Neutrophil (primary cell): ENCODE measurements at regions not wholly inside any gene's neighbourhood (a gene's known extent, or its start where the extent isn't known, plus 50 kb on each side); places are given as distances from the start of the nearest gene placed in this dataset.

ENCODE experiments used
- H3K27ac ChIP-seq: fragments of 200-600 bp; sonication (generic); 2 replicates; pipeline ENCODE4 v1.5.1; 2016; ENCODE audit warnings: mild to moderate bottlenecking, moderate library complexity
- H3K27me3 ChIP-seq: fragments of 200-600 bp; sonication (generic); 2 replicates; pipeline ENCODE4 v1.6.0; 2016; ENCODE audit warnings: mild to moderate bottlenecking
- H3K36me3 ChIP-seq: fragments of 200-600 bp; sonication (generic); 2 replicates; pipeline ENCODE4 v1.5.1; 2017
- H3K4me1 ChIP-seq, 2 experiments: fragments of 200-600 bp in 1 of 2; sonication (generic) in 1 of 2; 1 replicate in 1 of 2; 2 replicates in 1 of 2; pipeline versions ENCODE4 v1.5.1 to v1.6.1; 2013 to 2016; ENCODE audit warnings: low read depth in 1 of 2, low read length in 1 of 2, mild to moderate bottlenecking in 1 of 2, moderate library complexity in 1 of 2; ENCODE audit not compliant: control insufficient read depth in 1 of 2, insufficient read depth in 1 of 2
- H3K4me3 ChIP-seq, 2 experiments: fragments of 200-600 bp in 1 of 2; sonication (generic) in 1 of 2; 1 replicate in 1 of 2; 2 replicates in 1 of 2; pipeline ENCODE4 v1.5.1; 2013 to 2016; ENCODE audit warnings: low read depth in 1 of 2, low read length in 1 of 2, mild to moderate bottlenecking in 1 of 2, moderate library complexity in 1 of 2
- H3K9me3 ChIP-seq: fragments of 200-600 bp; sonication (generic); 2 replicates; pipeline ENCODE4 v1.5.1; 2016
- CTCF ChIP-seq: fragments of 200-600 bp; sonication (generic); IDR thresholded peaks from 2 replicates; pipeline ENCODE4 v1.5.1; 2016; ENCODE audit warnings: antibody characterized with exemption

GRCh38 chr7:1290026-1290678, 57.5 kb downstream of the UNCX start:
- Histone ChIP-seq H3K4me3 (no peak overlapping the region), H3K27me3 (peaks cover 66% of the 10 kb centered on the region), H3K9me3 (no peaks in the 10 kb centered on the region), H3K27ac (no peak overlapping the region), H3K4me1 (no peaks in the 10 kb centered on the region), H3K36me3 (no peaks in the 10 kb centered on the region)
- no peak for TF ChIP-seq CTCF

GRCh38 chr7:1290679-1291356, 58.1 kb downstream of the UNCX start:
- Histone ChIP-seq H3K4me1 (no peaks in the 10 kb centered on the region), H3K27me3 (peaks cover 70% of the 10 kb centered on the region), H3K4me3 (no peak overlapping the region), H3K9me3 (no peaks in the 10 kb centered on the region), H3K36me3 (no peaks in the 10 kb centered on the region), H3K27ac (no peak overlapping the region)
- TF ChIP-seq CTCF, result no peak

GRCh38 chr7:1291357-1291689, 58.7 kb downstream of the UNCX start:
- Histone ChIP-seq H3K27ac (no peak overlapping the region), H3K9me3 (no peaks in the 10 kb centered on the region), H3K36me3 (no peaks in the 10 kb centered on the region), H3K27me3 (peaks cover 75% of the 10 kb centered on the region), H3K4me3 (no peak overlapping the region), H3K4me1 (no peaks in the 10 kb centered on the region)
- no peak for TF ChIP-seq CTCF

- Histone ChIP-seq H3K27ac (no peak overlapping the region), H3K27me3 (peaks cover 83% of the 10 kb centered on the region), H3K36me3 (no peaks in the 10 kb centered on the region), H3K4me1 (no peaks in the 10 kb centered on the region), H3K9me3 (no peaks in the 10 kb centered on the region), H3K4me3 (no peak overlapping the region)
- TF ChIP-seq CTCF, result no peak
These were observed 59.4 kb downstream of the UNCX start for GRCh38 chr7:1291845-1292765.

- no peak for TF ChIP-seq CTCF
- no peak overlapping the region for H3K4me3 ChIP-seq
- H3K27ac ChIP-seq, result no peak overlapping the region
- no peaks in the 10 kb centered on the region for H3K9me3 ChIP-seq
- peaks cover 90% of the 10 kb centered on the region for H3K27me3 ChIP-seq
- H3K36me3 ChIP-seq, result no peaks in the 10 kb centered on the region
- H3K4me1 ChIP-seq, result no peaks in the 10 kb centered on the region
These were observed 60.5 kb downstream of the UNCX start for GRCh38 chr7:1292972-1293830.
